ENCODE measurements at regions not wholly inside any gene's neighbourhood (a gene's known extent, or its start where the extent isn't known, plus 50 kb on each side); places are given as distances from the start of the nearest gene placed in this dataset.
A peak's percentile ranks its signal among the peaks of the same experiment; 100 is the strongest.

DNA sequence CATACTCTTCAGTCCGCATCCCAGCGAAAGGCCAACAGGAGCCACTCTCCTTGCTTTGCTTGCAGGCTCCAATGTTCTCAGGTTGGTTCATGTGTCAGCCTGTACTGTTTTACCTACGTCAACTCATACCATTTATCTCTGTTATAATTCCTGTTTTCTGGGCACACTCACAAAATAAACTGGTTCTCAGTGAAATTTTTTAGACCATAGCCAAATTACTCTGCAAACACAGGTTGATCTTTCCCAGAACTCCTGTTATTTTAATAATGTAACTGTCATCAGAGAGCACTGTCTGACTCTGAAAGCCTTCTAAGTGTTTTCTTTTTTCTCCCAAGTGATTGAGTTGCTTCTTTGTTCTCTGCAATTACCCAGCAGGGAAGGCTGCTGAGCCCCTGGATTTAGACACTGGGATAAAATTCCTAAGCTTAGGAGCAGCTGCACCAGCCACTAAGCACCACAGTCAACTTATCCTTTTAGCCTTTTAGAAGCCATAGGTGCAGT, 111.6 kb upstream of the PIEZO2 start:
- H3K36me3 ChIP-seq (replicated peaks) = no peaks in the 10 kb centered on the region
- in situ Hi-C loops (cut with HindIII; ENCODE audit: low pct_ligation_motif_present, low sequenced_read_pairs) = no loop called here
- no peak for TF ChIP-seq CTCF (IDR thresholded peaks at IDR 0.05; ENCODE audit: low read depth, low read length, missing control alignments)
- DNase-seq = no peak
- no peak overlapping the region for H3K4me3 ChIP-seq (ENCODE audit: low read depth, low read length)
- no peak overlapping the region for H3K27ac ChIP-seq
- no peaks in the 10 kb centered on the region for H3K27me3 ChIP-seq (replicated peaks)

GRCh38 chr18:11259469-11260150, 110.2 kb upstream of the PIEZO2 start:
- Histone ChIP-seq H3K36me3 (replicated peaks) (no peaks in the 10 kb centered on the region), H3K27ac (no peak overlapping the region), H3K4me3 (ENCODE audit: low read depth, low read length) (no peak overlapping the region), H3K27me3 (replicated peaks) (no peaks in the 10 kb centered on the region)
- in situ Hi-C loops (cut with HindIII; ENCODE audit: low pct_ligation_motif_present, low sequenced_read_pairs) = no loop called here
- TF ChIP-seq CTCF (IDR thresholded peaks at IDR 0.05; ENCODE audit: low read depth, low read length, missing control alignments) = no peak
- DNase-seq = no peak

DNA sequence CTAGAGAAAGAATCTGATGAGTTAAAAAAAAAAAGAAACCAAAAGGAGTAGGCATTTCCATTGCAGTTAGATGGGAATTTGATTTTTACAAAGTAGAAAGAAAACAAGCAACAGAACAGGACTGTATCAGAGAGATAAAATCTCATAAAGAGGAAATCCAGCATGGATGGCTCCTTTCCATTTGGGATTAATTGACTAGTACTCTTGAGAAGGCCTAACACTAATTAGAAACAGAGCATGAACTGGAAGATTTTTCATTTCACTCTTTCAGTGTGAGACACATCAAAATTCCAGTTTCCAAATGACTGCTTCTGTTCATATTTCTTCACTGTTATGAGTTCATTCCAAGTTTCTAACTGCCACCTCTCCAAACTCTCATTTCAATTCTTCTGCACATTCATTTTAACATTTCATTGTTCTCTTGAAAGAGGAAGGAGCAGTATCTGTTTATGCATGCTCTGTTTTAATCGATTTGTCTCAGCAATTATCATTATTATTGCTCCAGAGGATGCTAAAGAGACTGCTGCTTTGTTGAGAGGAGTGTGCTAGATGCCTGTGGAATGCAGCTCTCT, 108.8 kb upstream of the PIEZO2 start:
- Histone ChIP-seq H3K36me3 (replicated peaks) (no peaks in the 10 kb centered on the region), H3K27me3 (replicated peaks) (no peaks in the 10 kb centered on the region), H3K4me3 (ENCODE audit: low read depth, low read length) (no peak overlapping the region), H3K27ac (no peak overlapping the region)
- TF ChIP-seq CTCF (IDR thresholded peaks at IDR 0.05; ENCODE audit: low read depth, low read length, missing control alignments) = no peak
- DNase-seq = no peak
- in situ Hi-C loops (cut with HindIII; ENCODE audit: low pct_ligation_motif_present, low sequenced_read_pairs) = no loop called here

DNA sequence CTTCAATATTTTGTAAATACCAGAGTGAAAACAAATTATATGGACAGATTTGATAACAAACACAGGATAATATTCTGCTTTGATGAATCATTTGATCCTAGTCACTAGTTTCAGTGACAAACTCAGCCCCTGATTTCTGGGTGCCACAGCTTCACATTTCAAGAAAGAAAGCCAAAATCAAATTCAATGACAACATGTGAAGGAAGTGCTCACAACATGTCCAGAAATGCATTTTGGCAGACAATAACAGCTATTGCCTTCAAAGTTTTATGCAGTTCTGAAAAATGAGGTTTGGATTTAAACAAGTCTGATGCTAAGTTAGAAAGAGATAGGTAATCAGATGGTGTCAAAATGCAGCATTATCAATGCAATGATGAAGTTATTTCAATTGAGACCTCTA, 106.9 kb upstream of the PIEZO2 start:
- DNase-seq = no peak
- no peaks in the 10 kb centered on the region for H3K27me3 ChIP-seq (replicated peaks)
- no peak overlapping the region for H3K27ac ChIP-seq
- in situ Hi-C loops (cut with HindIII; ENCODE audit: low pct_ligation_motif_present, low sequenced_read_pairs) = no loop called here
- no peaks in the 10 kb centered on the region for H3K36me3 ChIP-seq (replicated peaks)
- H3K4me3 ChIP-seq (ENCODE audit: low read depth, low read length) = no peak overlapping the region
- no peak for TF ChIP-seq CTCF (IDR thresholded peaks at IDR 0.05; ENCODE audit: low read depth, low read length, missing control alignments)

DNA sequence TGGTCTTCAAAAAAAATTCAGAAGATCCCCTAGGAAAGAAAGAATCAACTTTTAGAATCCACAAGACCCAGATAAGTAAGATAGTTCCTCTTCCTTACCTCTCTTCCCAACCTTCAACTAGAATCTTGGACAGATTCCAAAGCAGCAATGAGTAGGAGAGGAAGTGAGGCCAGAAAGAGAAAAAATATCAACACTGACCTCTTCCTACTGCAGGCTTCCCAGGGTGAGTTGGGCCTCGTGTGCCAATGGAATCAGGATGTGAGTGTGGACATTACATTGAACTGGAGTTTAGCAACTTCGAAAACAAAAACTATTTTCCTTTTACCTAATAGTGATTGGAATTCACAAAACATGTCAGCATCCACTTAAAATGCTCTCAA, 102.5 kb upstream of the PIEZO2 start:
- TF ChIP-seq CTCF (IDR thresholded peaks at IDR 0.05; ENCODE audit: low read depth, low read length, missing control alignments) = no peak
- Histone ChIP-seq H3K27me3 (replicated peaks) (no peaks in the 10 kb centered on the region), H3K4me3 (ENCODE audit: low read depth, low read length) (no peak overlapping the region), H3K27ac (no peak overlapping the region), H3K36me3 (replicated peaks) (no peaks in the 10 kb centered on the region)
- in situ Hi-C loops (cut with HindIII; ENCODE audit: low pct_ligation_motif_present, low sequenced_read_pairs) = no loop called here
- DNase-seq = peak; percentile 14
